ENCODE measurements at regions not wholly inside any gene's neighbourhood (a gene's known extent, or its start where the extent isn't known, plus 50 kb on each side); places are given as distances from the start of the nearest gene placed in this dataset.

- H3K36me3 Mint-ChIP-seq: no peaks in the 10 kb centered on the region
- H3K27me3 Mint-ChIP-seq: no peaks in the 10 kb centered on the region
- no peaks in the 10 kb centered on the region for H3K27me3 ChIP-seq (ENCODE audit: insufficient read depth, low read length, poor library complexity, severe bottlenecking)
- no peak overlapping the region for H3K4me3 Mint-ChIP-seq
- CTCF ChIA-PET: interaction anchor here (0.6 kb wide), 1 partner anchor 260 kb away, joined by 4 read pairs; no protein-coding TSS in a partner anchor
- peaks cover 10 to 30% (median 13%) of the 10 kb centered on the region in 5 donors for H3K9me3 Mint-ChIP-seq
- no peaks in the 10 kb centered on the region for H3K4me1 ChIP-seq (ENCODE audit: insufficient read depth, low read length)
- no peak for DNase-seq
- no peak overlapping the region for H3K27ac ChIP-seq (ENCODE audit: low read depth, low read length)
- no peaks in the 10 kb centered on the region for H3K36me3 ChIP-seq (ENCODE audit: insufficient read depth, low read length)
- H3K4me1 Mint-ChIP-seq: no peaks in the 10 kb centered on the region
- H3K27ac Mint-ChIP-seq: no peak overlapping the region
- POLR2A ChIA-PET: no interaction called here
- no peak overlapping the region for H3K4me3 ChIP-seq (ENCODE audit: low read length)
- H3K9me3 ChIP-seq (ENCODE audit: low read length): no peaks in the 10 kb centered on the region
These were observed 145.3 kb downstream of the FAM83B start for GRCh38 chr6:54991761-54992330.

GRCh38 chr6:54992789-54993188, 146.2 kb downstream of the FAM83B start:
- DNase-seq: no peak
- no peaks in the 10 kb centered on the region for H3K4me1 Mint-ChIP-seq
- no peak overlapping the region for H3K4me3 ChIP-seq (ENCODE audit: low read length)
- H3K27me3 Mint-ChIP-seq: no peaks in the 10 kb centered on the region
- no peaks in the 10 kb centered on the region for H3K9me3 ChIP-seq (ENCODE audit: low read length)
- H3K27ac Mint-ChIP-seq: no peak overlapping the region
- H3K4me3 Mint-ChIP-seq: no peak overlapping the region
- ChIA-PET CTCF (no interaction called here), POLR2A (no interaction called here)
- H3K4me1 ChIP-seq (ENCODE audit: insufficient read depth, low read length): no peaks in the 10 kb centered on the region
- H3K36me3 Mint-ChIP-seq: no peaks in the 10 kb centered on the region
- H3K36me3 ChIP-seq (ENCODE audit: insufficient read depth, low read length): no peaks in the 10 kb centered on the region
- no peaks in the 10 kb centered on the region for H3K27me3 ChIP-seq (ENCODE audit: insufficient read depth, low read length, poor library complexity, severe bottlenecking)
- no peak overlapping the region for H3K27ac ChIP-seq (ENCODE audit: low read depth, low read length)
- peaks cover 10 to 24% (median 11%) of the 10 kb centered on the region in 5 donors for H3K9me3 Mint-ChIP-seq

GRCh38 chr6:54993294-54993693, 146.7 kb downstream of the FAM83B start:
- no peak overlapping the region for H3K27ac Mint-ChIP-seq
- Histone ChIP-seq H3K4me1 (ENCODE audit: insufficient read depth, low read length) (no peaks in the 10 kb centered on the region), H3K27ac (ENCODE audit: low read depth, low read length) (no peak overlapping the region), H3K9me3 (ENCODE audit: low read length) (no peaks in the 10 kb centered on the region), H3K27me3 (ENCODE audit: insufficient read depth, low read length, poor library complexity, severe bottlenecking) (no peaks in the 10 kb centered on the region), H3K4me3 (ENCODE audit: low read length) (no peak overlapping the region), H3K36me3 (ENCODE audit: insufficient read depth, low read length) (no peaks in the 10 kb centered on the region)
- H3K36me3 Mint-ChIP-seq: no peaks in the 10 kb centered on the region
- H3K4me1 Mint-ChIP-seq: no peaks in the 10 kb centered on the region
- H3K9me3 Mint-ChIP-seq: peaks cover 8 to 22% (median 10%) of the 10 kb centered on the region in 5 donors
- DNase-seq: no peak
- ChIA-PET POLR2A (no interaction called here), CTCF (no interaction called here)
- H3K4me3 Mint-ChIP-seq: no peak overlapping the region
- H3K27me3 Mint-ChIP-seq: no peaks in the 10 kb centered on the region

GRCh38 chr6:54993948-54994347, 147.4 kb downstream of the FAM83B start:
- CTCF ChIA-PET: no interaction called here
- no peaks in the 10 kb centered on the region for H3K4me1 Mint-ChIP-seq
- Histone ChIP-seq H3K4me1 (ENCODE audit: insufficient read depth, low read length) (no peaks in the 10 kb centered on the region), H3K9me3 (ENCODE audit: low read length) (no peaks in the 10 kb centered on the region), H3K27me3 (ENCODE audit: insufficient read depth, low read length, poor library complexity, severe bottlenecking) (no peaks in the 10 kb centered on the region), H3K4me3 (ENCODE audit: low read length) (no peak overlapping the region), H3K27ac (ENCODE audit: low read depth, low read length) (no peak overlapping the region), H3K36me3 (ENCODE audit: insufficient read depth, low read length) (no peaks in the 10 kb centered on the region)
- H3K9me3 Mint-ChIP-seq: peaks cover 8 to 26% (median 10%) of the 10 kb centered on the region in 5 donors
- POLR2A ChIA-PET: no interaction called here
- DNase-seq: no peak
- H3K36me3 Mint-ChIP-seq: no peaks in the 10 kb centered on the region
- no peaks in the 10 kb centered on the region for H3K27me3 Mint-ChIP-seq
- no peak overlapping the region for H3K4me3 Mint-ChIP-seq
- no peak overlapping the region for H3K27ac Mint-ChIP-seq

- H3K4me3 Mint-ChIP-seq: no peak overlapping the region
- no peak for DNase-seq
- no peak overlapping the region for H3K4me3 ChIP-seq (ENCODE audit: low read length)
- H3K27ac ChIP-seq (ENCODE audit: low read depth, low read length): no peak overlapping the region
- H3K27ac Mint-ChIP-seq: no peak overlapping the region
- no peaks in the 10 kb centered on the region for H3K9me3 ChIP-seq (ENCODE audit: low read length)
- H3K36me3 Mint-ChIP-seq: no peaks in the 10 kb centered on the region
- H3K4me1 ChIP-seq (ENCODE audit: insufficient read depth, low read length): no peaks in the 10 kb centered on the region
- no peaks in the 10 kb centered on the region for H3K36me3 ChIP-seq (ENCODE audit: insufficient read depth, low read length)
- H3K9me3 Mint-ChIP-seq: peaks cover 2 to 26% (median 13%) of the 10 kb centered on the region in 5 donors
- H3K4me1 Mint-ChIP-seq: no peaks in the 10 kb centered on the region
- no peaks in the 10 kb centered on the region for H3K27me3 ChIP-seq (ENCODE audit: insufficient read depth, low read length, poor library complexity, severe bottlenecking)
- no peaks in the 10 kb centered on the region for H3K27me3 Mint-ChIP-seq
- ChIA-PET CTCF (no interaction called here), POLR2A (no interaction called here)
These were observed 152.0 kb downstream of the FAM83B start for GRCh38 chr6:54998576-54998975.

GRCh38 chr6:55003719-55004430, 157.3 kb downstream of the FAM83B start:
- H3K27me3 ChIP-seq (ENCODE audit: insufficient read depth, low read length, poor library complexity, severe bottlenecking): no peaks in the 10 kb centered on the region
- no peak overlapping the region for H3K4me3 ChIP-seq (ENCODE audit: low read length)
- Mint-ChIP-seq H3K27ac (no peak overlapping the region), H3K4me1 (no peaks in the 10 kb centered on the region), H3K4me3 (no peak overlapping the region), H3K27me3 (no peaks in the 10 kb centered on the region), H3K36me3 (no peaks in the 10 kb centered on the region), H3K9me3 (peaks cover 4 to 18% (median 14%) of the 10 kb centered on the region in 5 donors)
- H3K4me1 ChIP-seq (ENCODE audit: insufficient read depth, low read length): no peaks in the 10 kb centered on the region
- POLR2A ChIA-PET: no interaction called here
- H3K9me3 ChIP-seq (ENCODE audit: low read length): no peaks in the 10 kb centered on the region
- DNase-seq: no peak
- no peak overlapping the region for H3K27ac ChIP-seq (ENCODE audit: low read depth, low read length)
- H3K36me3 ChIP-seq (ENCODE audit: insufficient read depth, low read length): no peaks in the 10 kb centered on the region
- CTCF ChIA-PET: no interaction called here

GRCh38 chr6:55009131-55009530, 162.6 kb downstream of the FAM83B start:
- Mint-ChIP-seq H3K4me1 (no peaks in the 10 kb centered on the region), H3K27me3 (no peaks in the 10 kb centered on the region), H3K4me3 (no peak overlapping the region), H3K27ac (no peak overlapping the region), H3K9me3 (peaks cover 5 to 19% (median 14%) of the 10 kb centered on the region in 5 donors), H3K36me3 (no peaks in the 10 kb centered on the region)
- H3K27me3 ChIP-seq (ENCODE audit: insufficient read depth, low read length, poor library complexity, severe bottlenecking): no peaks in the 10 kb centered on the region
- H3K4me3 ChIP-seq (ENCODE audit: low read length): no peak overlapping the region
- CTCF ChIA-PET: no interaction called here
- no peaks in the 10 kb centered on the region for H3K4me1 ChIP-seq (ENCODE audit: insufficient read depth, low read length)
- no peaks in the 10 kb centered on the region for H3K36me3 ChIP-seq (ENCODE audit: insufficient read depth, low read length)
- H3K9me3 ChIP-seq (ENCODE audit: low read length): no peaks in the 10 kb centered on the region
- DNase-seq: no peak
- no peak overlapping the region for H3K27ac ChIP-seq (ENCODE audit: low read depth, low read length)
- POLR2A ChIA-PET: no interaction called here

- Mint-ChIP-seq H3K27me3 (no peaks in the 10 kb centered on the region), H3K4me1 (no peaks in the 10 kb centered on the region), H3K36me3 (no peaks in the 10 kb centered on the region), H3K4me3 (no peak overlapping the region), H3K27ac (no peak overlapping the region), H3K9me3 (peaks cover 5 to 16% (median 13%) of the 10 kb centered on the region in 5 donors)
- H3K9me3 ChIP-seq (ENCODE audit: low read length): no peaks in the 10 kb centered on the region
- H3K36me3 ChIP-seq (ENCODE audit: insufficient read depth, low read length): no peaks in the 10 kb centered on the region
- H3K27ac ChIP-seq (ENCODE audit: low read depth, low read length): no peak overlapping the region
- ChIA-PET POLR2A (no interaction called here), CTCF (no interaction called here)
- H3K4me1 ChIP-seq (ENCODE audit: insufficient read depth, low read length): no peaks in the 10 kb centered on the region
- no peaks in the 10 kb centered on the region for H3K27me3 ChIP-seq (ENCODE audit: insufficient read depth, low read length, poor library complexity, severe bottlenecking)
- DNase-seq: no peak
- no peak overlapping the region for H3K4me3 ChIP-seq (ENCODE audit: low read length)
These were observed 163.3 kb upstream of the HCRTR2 start for GRCh38 chr6:55011034-55011433.

All from CD8-positive, alpha-beta memory T cell (primary cell).